SJSA1 (cell line): ENCODE measurements at regions not wholly inside any gene's neighbourhood (a gene's known extent, or its start where the extent isn't known, plus 50 kb on each side); places are given as distances from the start of the nearest gene placed in this dataset.

Source experiments
- DNase-seq, 2 experiments: peaks; one replicate each; pipeline ENCODE4 v3.0.0-alpha.2; 2015 to 2020; ENCODE audit warnings: low spot score in 2 of 2, low read depth in 1 of 2
- H3K27ac ChIP-seq: fragments of 250-450 bp; sonication (Bioruptor Pico); 2 replicates; pipeline ENCODE4 v1.5.1; 2020; ENCODE audit warnings: mild to moderate bottlenecking, moderate library complexity
- H3K27me3 ChIP-seq: fragments of 250-450 bp; sonication (Bioruptor Pico); replicated peaks from 2 replicates; pipeline ENCODE4 v1.5.1; 2020; ENCODE audit warnings: mild to moderate bottlenecking, moderate library complexity
- H3K36me3 ChIP-seq: fragments of 250-450 bp; sonication (Bioruptor Pico); 2 replicates; pipeline ENCODE4 v1.5.1; 2020; ENCODE audit warnings: mild to moderate bottlenecking
- H3K4me1 ChIP-seq: fragments of 250-450 bp; sonication (Bioruptor Pico); replicated peaks from 2 replicates; pipeline ENCODE4 v1.6.1; 2021; ENCODE audit warnings: mild to moderate bottlenecking
- H3K4me3 ChIP-seq: fragments of 250-450 bp; sonication (Bioruptor Pico); 2 replicates; pipeline ENCODE4 v1.5.1; 2020; ENCODE audit warnings: mild to moderate bottlenecking
- H3K9me3 ChIP-seq: fragments of 250-450 bp; sonication (Bioruptor Pico); replicated peaks from 2 replicates; pipeline ENCODE4 v1.5.1; 2020; ENCODE audit warnings: mild to moderate bottlenecking

- no peaks in the 10 kb centered on the region for H3K36me3 ChIP-seq
- no peaks in the 10 kb centered on the region for H3K4me1 ChIP-seq
- DNase-seq: no peak
- H3K27ac ChIP-seq: no peak overlapping the region
- H3K9me3 ChIP-seq: no peaks in the 10 kb centered on the region
- no peaks in the 10 kb centered on the region for H3K27me3 ChIP-seq
- H3K4me3 ChIP-seq: no peak overlapping the region
Observed at GRCh38 chr10:25696013-25696708, 237.9 kb upstream of the MYO3A start.

GRCh38 chr10:25697412-25697811, 236.6 kb upstream of the MYO3A start:
- no peaks in the 10 kb centered on the region for H3K4me1 ChIP-seq
- no peak overlapping the region for H3K27ac ChIP-seq
- no peaks in the 10 kb centered on the region for H3K36me3 ChIP-seq
- no peaks in the 10 kb centered on the region for H3K27me3 ChIP-seq
- no peak for DNase-seq
- H3K4me3 ChIP-seq: no peak overlapping the region
- no peaks in the 10 kb centered on the region for H3K9me3 ChIP-seq

GRCh38 chr10:25698638-25699037, 235.4 kb upstream of the MYO3A start:
- H3K4me1 ChIP-seq: peaks cover 9% of the 10 kb centered on the region
- no peak overlapping the region for H3K4me3 ChIP-seq
- H3K36me3 ChIP-seq: no peaks in the 10 kb centered on the region
- no peak overlapping the region for H3K27ac ChIP-seq
- no peaks in the 10 kb centered on the region for H3K9me3 ChIP-seq
- no peak for DNase-seq
- H3K27me3 ChIP-seq: no peaks in the 10 kb centered on the region

GRCh38 chr10:25699631-25700030, 234.4 kb upstream of the MYO3A start:
- H3K36me3 ChIP-seq: no peaks in the 10 kb centered on the region
- no peak for DNase-seq
- no peaks in the 10 kb centered on the region for H3K9me3 ChIP-seq
- no peak overlapping the region for H3K27ac ChIP-seq
- peaks cover 16% of the 10 kb centered on the region for H3K4me1 ChIP-seq
- no peak overlapping the region for H3K4me3 ChIP-seq
- H3K27me3 ChIP-seq: no peaks in the 10 kb centered on the region

GRCh38 chr10:25701652-25702051, 232.4 kb upstream of the MYO3A start:
- no peak for DNase-seq
- Histone ChIP-seq H3K9me3 (no peaks in the 10 kb centered on the region), H3K4me3 (no peak overlapping the region), H3K27me3 (no peaks in the 10 kb centered on the region), H3K27ac (no peak overlapping the region), H3K4me1 (peaks cover 16% of the 10 kb centered on the region), H3K36me3 (no peaks in the 10 kb centered on the region)

- H3K4me3 ChIP-seq: no peak overlapping the region
- no peak for DNase-seq
- H3K27me3 ChIP-seq: no peaks in the 10 kb centered on the region
- peaks cover 16% of the 10 kb centered on the region for H3K4me1 ChIP-seq
- H3K27ac ChIP-seq: no peak overlapping the region
- no peaks in the 10 kb centered on the region for H3K9me3 ChIP-seq
- H3K36me3 ChIP-seq: no peaks in the 10 kb centered on the region
Observed at GRCh38 chr10:25704622-25705021, 229.4 kb upstream of the MYO3A start.

GRCh38 chr10:25707572-25707971, 226.5 kb upstream of the MYO3A start:
- Histone ChIP-seq H3K4me3 (no peak overlapping the region), H3K27me3 (no peaks in the 10 kb centered on the region), H3K36me3 (no peaks in the 10 kb centered on the region), H3K4me1 (peaks cover 16% of the 10 kb centered on the region), H3K9me3 (no peaks in the 10 kb centered on the region), H3K27ac (no peak overlapping the region)
- DNase-seq: no peak

GRCh38 chr10:25707976-25708671, 225.9 kb upstream of the MYO3A start:
- Histone ChIP-seq H3K4me1 (peaks cover 15% of the 10 kb centered on the region), H3K27ac (no peak overlapping the region), H3K36me3 (no peaks in the 10 kb centered on the region)

GRCh38 chr10:25713894-25714240, 220.2 kb upstream of the MYO3A start:
- Histone ChIP-seq H3K27ac (peak overlapping the region; percentile 63), H3K27me3 (no peaks in the 10 kb centered on the region), H3K36me3 (no peaks in the 10 kb centered on the region), H3K4me1 (peaks cover 27% of the 10 kb centered on the region), H3K4me3 (no peak overlapping the region), H3K9me3 (no peaks in the 10 kb centered on the region)
- peak; percentile 65 to 93 for DNase-seq

More at GRCh38 chr10:25707976-25708671, 225.9 kb upstream of the MYO3A start:
- Histone ChIP-seq H3K27me3 (no peaks in the 10 kb centered on the region), H3K9me3 (no peaks in the 10 kb centered on the region), H3K4me3 (no peak overlapping the region)
- DNase-seq: no peak

- no peak for DNase-seq
- Histone ChIP-seq H3K9me3 (no peaks in the 10 kb centered on the region), H3K4me1 (peaks cover 28% of the 10 kb centered on the region), H3K27me3 (no peaks in the 10 kb centered on the region), H3K27ac (no peak overlapping the region), H3K36me3 (no peaks in the 10 kb centered on the region), H3K4me3 (no peak overlapping the region)
Observed at GRCh38 chr10:25724241-25724640, 209.8 kb upstream of the MYO3A start.

- Histone ChIP-seq H3K27me3 (no peaks in the 10 kb centered on the region), H3K36me3 (no peaks in the 10 kb centered on the region), H3K9me3 (no peaks in the 10 kb centered on the region), H3K4me3 (no peak overlapping the region), H3K27ac (no peak overlapping the region), H3K4me1 (peaks cover 14% of the 10 kb centered on the region)
- DNase-seq: peak; percentile 57 to 67
Observed at GRCh38 chr10:25725917-25726716, 207.9 kb upstream of the MYO3A start.

GRCh38 chr10:25738776-25739175, 195.3 kb upstream of the MYO3A start:
- peak; percentile 70 to 83 for DNase-seq
- Histone ChIP-seq H3K9me3 (no peaks in the 10 kb centered on the region), H3K4me3 (no peak overlapping the region), H3K36me3 (no peaks in the 10 kb centered on the region), H3K27me3 (no peaks in the 10 kb centered on the region), H3K27ac (0 out of 2 replicates have a peak overlapping the region, but pooled peaks have one; percentile 7), H3K4me1 (peaks cover 12% of the 10 kb centered on the region)

GRCh38 chr10:25743832-25744231, 190.2 kb upstream of the MYO3A start:
- DNase-seq: no peak
- Histone ChIP-seq H3K4me3 (no peak overlapping the region), H3K4me1 (peaks cover 34% of the 10 kb centered on the region), H3K27me3 (no peaks in the 10 kb centered on the region), H3K9me3 (no peaks in the 10 kb centered on the region), H3K36me3 (no peaks in the 10 kb centered on the region), H3K27ac (no peak overlapping the region)

- DNase-seq: no peak
- Histone ChIP-seq H3K9me3 (no peaks in the 10 kb centered on the region), H3K36me3 (no peaks in the 10 kb centered on the region), H3K4me3 (no peak overlapping the region), H3K4me1 (peaks cover 27% of the 10 kb centered on the region), H3K27ac (no peak overlapping the region), H3K27me3 (no peaks in the 10 kb centered on the region)
Observed at GRCh38 chr10:25744574-25744973, 189.5 kb upstream of the MYO3A start.
